H1 (cell line): ENCODE measurements at regions not wholly inside any gene's neighbourhood (a gene's known extent, or its start where the extent isn't known, plus 50 kb on each side); places are given as distances from the start of the nearest gene placed in this dataset.

ENCODE experiments used
- CTCF ChIA-PET: fragments of 300-600 bp; sonication (Branson Sonifier 250); formaldehyde crosslinking; loops from one replicate; lab custom pipeline; 2021; ENCODE audit not compliant: partially characterized antibody; lab: Charles Lee
- POLR2A ChIA-PET: fragments of 300-600 bp; sonication (Branson Sonifier 250); formaldehyde crosslinking; loops from one replicate; lab custom pipeline; 2021; ENCODE audit warnings: inconsistent platforms; ENCODE audit not compliant: partially characterized antibody; lab: Charles Lee
- DNase-seq, 2 experiments: peaks; one replicate each; pipeline versions ENCODE4 v3.0.0 to v3.0.0-alpha.2; 2010 to 2022; ENCODE audit warnings: low spot score in 2 of 2, low read depth in 1 of 2, mixed read lengths in 1 of 2
- FAIRE-seq: peaks from 2 replicates; lab custom pipeline; 2011; peaks lifted over from hg19 to GRCh38; lab: Jason Lieb, UNC
- H2AFZ ChIP-seq: 2 replicates; pipeline ENCODE4 v1.8.1; 2012; ENCODE audit warnings: low read length, inconsistent platforms
- H2AK5ac ChIP-seq: 2 replicates; pipeline ENCODE4 v1.6.1; 2013; ENCODE audit warnings: low read depth, low read length
- H2BK120ac ChIP-seq: replicated peaks from 2 replicates; pipeline ENCODE3; 2013; ENCODE audit warnings: low read depth, low read length, inconsistent platforms
- H2BK12ac ChIP-seq: 2 replicates; pipeline ENCODE4 v1.6.1; 2013; ENCODE audit warnings: low read depth, low read length
- H2BK15ac ChIP-seq: 2 replicates; pipeline ENCODE4 v1.6.1; 2013; ENCODE audit warnings: low read length
- H2BK20ac ChIP-seq: 2 replicates; pipeline ENCODE4 v1.6.1; 2013; ENCODE audit warnings: low read length
- H2BK5ac ChIP-seq: 2 replicates; pipeline ENCODE4 v1.6.1; 2013; ENCODE audit warnings: low read depth, low read length
- H3K14ac ChIP-seq: 2 replicates; pipeline ENCODE4 v1.6.1; 2013; ENCODE audit warnings: inconsistent platforms; ENCODE audit not compliant: insufficient read length
- H3K18ac ChIP-seq: 2 replicates; pipeline ENCODE4 v1.6.1; 2013; ENCODE audit warnings: low read length; ENCODE audit errors: extremely low read depth
- H3K23ac ChIP-seq: 2 replicates; pipeline ENCODE4 v1.6.1; 2013; ENCODE audit warnings: inconsistent platforms; ENCODE audit not compliant: insufficient read length
- H3K23me2 ChIP-seq: 2 replicates; pipeline ENCODE4 v1.6.1; 2013; ENCODE audit warnings: low read depth, low read length
- H3K27ac ChIP-seq: 2 replicates; pipeline ENCODE4 v1.6.1; 2011; ENCODE audit warnings: low read depth, low read length, inconsistent platforms
- H3K27me3 ChIP-seq, 4 experiments: replicated peaks in 1 of 4; 1 replicate in 1 of 4; 2 replicates in 3 of 4; pipeline versions ENCODE4 v1.6.1 to v1.8.1; 2011 to 2013; ENCODE audit warnings: low read length in 3 of 4, mild to moderate bottlenecking in 3 of 4, inconsistent platforms in 2 of 4, mixed read lengths in 2 of 4, moderate library complexity in 1 of 4; ENCODE audit not compliant: control insufficient read depth in 3 of 4, insufficient read depth in 3 of 4; ENCODE audit errors: extremely low read depth in 1 of 4
- H3K36me3 ChIP-seq, 4 experiments: 2 replicates each; pipeline versions ENCODE4 v1.6.1 to v1.8.1; 2011 to 2013; ENCODE audit warnings: mild to moderate bottlenecking in 4 of 4, low read length in 3 of 4, moderate library complexity in 2 of 4, control low read depth in 1 of 4, inconsistent platforms in 1 of 4; ENCODE audit not compliant: insufficient read depth in 4 of 4, control insufficient read depth in 2 of 4
- H3K4ac ChIP-seq: replicated peaks from 2 replicates; pipeline ENCODE3; 2013; ENCODE audit warnings: low read length, low read depth, mixed read lengths, inconsistent platforms; ENCODE audit not compliant: insufficient read length
- H3K4me1 ChIP-seq, 4 experiments: replicated peaks in 1 of 4; 1 replicate in 1 of 4; 2 replicates in 3 of 4; pipeline versions ENCODE4 v1.6.1 to v1.8.1; 2011 to 2013; ENCODE audit warnings: low read length in 3 of 4, inconsistent platforms in 2 of 4, mixed read lengths in 1 of 4; ENCODE audit not compliant: insufficient read depth in 4 of 4, control insufficient read depth in 3 of 4
- H3K4me2 ChIP-seq, 2 experiments: 2 replicates each; pipeline versions ENCODE4 v1.6.1 to v1.8.1; 2011 to 2013; ENCODE audit warnings: low read depth in 2 of 2, low read length in 2 of 2, control low read depth in 1 of 2, inconsistent platforms in 1 of 2, mild to moderate bottlenecking in 1 of 2; ENCODE audit not compliant: insufficient read depth in 1 of 2
- H3K4me3 ChIP-seq, 4 experiments: fragments of 200-600, 300-600 bp in 1 of 4; sonication (generic), shearing (Covaris generic), sonication (Bioruptor Twin) in 1 of 4; 2 replicates each; pipeline versions ENCODE4 v1.5.1 to v1.8.1; 2011 to 2016; ENCODE audit warnings: low read length in 4 of 4, low read depth in 3 of 4, control low read depth in 2 of 4, inconsistent platforms in 2 of 4, mild to moderate bottlenecking in 2 of 4, mixed read lengths in 1 of 4, moderate library complexity in 1 of 4; ENCODE audit not compliant: insufficient read depth in 2 of 4; ENCODE audit errors: extremely low read depth in 1 of 4
- H3K56ac ChIP-seq: replicated peaks from 2 replicates; pipeline ENCODE3; 2013; ENCODE audit warnings: low read depth, mild to moderate bottlenecking, mixed read lengths, low read length, inconsistent platforms; ENCODE audit not compliant: insufficient read length
- H3K79me1 ChIP-seq: 2 replicates; pipeline ENCODE4 v1.6.1; 2013; ENCODE audit warnings: low read depth, low read length, control low read depth
- H3K79me2 ChIP-seq, 2 experiments: 2 replicates each; pipeline versions ENCODE4 v1.6.1 to v1.8.1; 2012 to 2013; ENCODE audit warnings: low read length in 2 of 2, mild to moderate bottlenecking in 2 of 2, inconsistent platforms in 1 of 2; ENCODE audit not compliant: insufficient read depth in 2 of 2, control insufficient read depth in 1 of 2
- H3K9ac ChIP-seq, 4 experiments: replicated peaks in 1 of 4; 1 replicate in 1 of 4; 2 replicates in 3 of 4; pipeline versions ENCODE4 v1.6.1 to v1.8.1; 2011 to 2013; ENCODE audit warnings: low read depth in 3 of 4, low read length in 3 of 4, control low read depth in 2 of 4, mild to moderate bottlenecking in 2 of 4, moderate library complexity in 2 of 4, inconsistent platforms in 1 of 4; ENCODE audit errors: extremely low read depth in 1 of 4
- H3K9me3 ChIP-seq, 2 experiments: 2 replicates each; pipeline versions ENCODE4 v1.6.1 to v1.8.1; 2012 to 2013; ENCODE audit warnings: mild to moderate bottlenecking in 2 of 2, moderate library complexity in 2 of 2, control low read depth in 1 of 2, inconsistent platforms in 1 of 2, low read depth in 1 of 2, low read length in 1 of 2, mixed read lengths in 1 of 2; ENCODE audit not compliant: insufficient read depth in 2 of 2
- H4K20me1 ChIP-seq, 2 experiments: replicated peaks in 1 of 2; 2 replicates each; pipeline versions ENCODE3 to v1.8.1; 2011 to 2013; ENCODE audit warnings: inconsistent platforms in 2 of 2, low read length in 2 of 2, mild to moderate bottlenecking in 1 of 2; ENCODE audit not compliant: insufficient read depth in 2 of 2, control insufficient read depth in 1 of 2
- H4K5ac ChIP-seq: 2 replicates; pipeline ENCODE4 v1.6.1; 2013; ENCODE audit warnings: low read length, low read depth, mixed read lengths, inconsistent platforms; ENCODE audit not compliant: insufficient read length
- H4K8ac ChIP-seq: 2 replicates; pipeline ENCODE4 v1.8.0; 2013; ENCODE audit warnings: mild to moderate bottlenecking, moderate library complexity, low read length, inconsistent platforms; ENCODE audit not compliant: insufficient read depth; ENCODE audit errors: extremely low read depth
- H4K91ac ChIP-seq: replicated peaks from 2 replicates; pipeline ENCODE3; 2013; ENCODE audit warnings: low read length, mixed read lengths, inconsistent platforms; ENCODE audit not compliant: insufficient read length
- ASH2L ChIP-seq: fragments of 200-600, 300-600 bp; sonication (generic); IDR thresholded peaks from one replicate; pipeline ENCODE4 v1.7.1; 2017; ENCODE audit warnings: low read length
- BCL11A ChIP-seq, 2 experiments: IDR thresholded peaks; one replicate each; pipeline ENCODE4 v1.6.1; 2011; ENCODE audit warnings: low read depth in 2 of 2, low read length in 2 of 2, mild to moderate bottlenecking in 2 of 2
- CTCF ChIP-seq, 3 experiments: IDR thresholded peaks; 1 replicate in 2 of 3; 2 replicates in 1 of 3; pipeline versions ENCODE4 v1.5.1 to v1.6.1; 2011; ENCODE audit warnings: low read length in 3 of 3, mild to moderate bottlenecking in 3 of 3, inconsistent platforms in 2 of 3, low read depth in 1 of 3, moderate library complexity in 1 of 3; ENCODE audit not compliant: insufficient read depth in 1 of 3; ENCODE audit errors: control extremely low read depth in 1 of 3
- EZH2 ChIP-seq: fragments of 200-600 bp; sonication (generic); IDR thresholded peaks from 2 replicates; pipeline ENCODE4 v1.7.1; 2012; ENCODE audit warnings: low read depth, mild to moderate bottlenecking, moderate library complexity, low read length, inconsistent platforms; ENCODE audit not compliant: severe bottlenecking
- NANOG ChIP-seq: IDR thresholded peaks from 2 replicates; pipeline ENCODE4 v1.6.1; 2011; ENCODE audit warnings: low read length, low read depth, mild to moderate bottlenecking, inconsistent platforms; ENCODE audit not compliant: insufficient read depth, poor library complexity, severe bottlenecking
- PHF8 ChIP-seq: fragments of 200-600 bp; sonication (generic); conservative IDR thresholded peaks from 2 replicates; pipeline ENCODE4 v1.7.1; 2012; ENCODE audit warnings: low read depth, mild to moderate bottlenecking, inconsistent platforms, low read length, moderate library complexity
- POLR2A ChIP-seq, 2 experiments: IDR thresholded peaks; 1 replicate in 1 of 2; 2 replicates in 1 of 2; pipeline ENCODE4 v1.6.1; 2011; ENCODE audit warnings: low read depth in 2 of 2, low read length in 2 of 2, mild to moderate bottlenecking in 2 of 2; ENCODE audit errors: control extremely low read depth in 1 of 2
- SIN3A ChIP-seq, 2 experiments: IDR thresholded peaks in 1 of 2; conservative IDR thresholded peaks in 1 of 2; 2 replicates each; pipeline ENCODE4 v1.6.1; 2011 to 2012; ENCODE audit warnings: low read length in 2 of 2, improper control_type of control experiment in 1 of 2, low read depth in 1 of 2, mild to moderate bottlenecking in 1 of 2
- YY1 ChIP-seq: IDR thresholded peaks from 2 replicates; pipeline ENCODE4 v1.6.1; 2011; ENCODE audit warnings: low read depth, mild to moderate bottlenecking, low read length
- ZNF274 ChIP-seq: IDR thresholded peaks from 2 replicates; pipeline ENCODE4 v1.7.0; 2012; ENCODE audit warnings: low read length, borderline replicate concordance; ENCODE audit errors: extremely low read depth
- WGBS, 2 experiments: shearing (Covaris generic) in 1 of 2; methylation state at CpG; one replicate each; pipeline versions ENCODE4 v1.1.6 to v1.1.7; 2013 to 2015; ENCODE audit warnings: low lambda C conversion rate in 2 of 2, mixed read lengths in 2 of 2, inconsistent platforms in 1 of 2, low coverage in 1 of 2, missing lambda C conversion rate in 1 of 2; ENCODE audit not compliant: insufficient replicate concordance in 2 of 2, insufficient coverage in 1 of 2, insufficient read length in 1 of 2; ENCODE audit errors: extremely low coverage in 1 of 2, missing lambda C conversion rate in 1 of 2; 5-methylcytosine and 5-hydroxymethylcytosine counted together

- no peaks in the 10 kb centered on the region for H3K79me2 ChIP-seq
- no peak overlapping the region for H2BK12ac ChIP-seq
- H3K9me3 ChIP-seq, result no peaks in the 10 kb centered on the region
- H3K27ac ChIP-seq, result no peak overlapping the region
- H3K23ac ChIP-seq, result no peak overlapping the region
- H3K14ac ChIP-seq, result no peak overlapping the region
- H3K4me2 ChIP-seq, result no peak overlapping the region
- H2BK5ac ChIP-seq, result no peak overlapping the region
- H4K5ac ChIP-seq, result no peak overlapping the region
- no peak for FAIRE-seq
- H2BK15ac ChIP-seq, result no peak overlapping the region
- 82% methylated on average over 3 of the region's 3 CpGs; no CpG with 5 or more reads in 1 of the 2 experiments for WGBS, 2 experiments
- POLR2A ChIA-PET, result interaction anchor here (0.6 to 0.7 kb wide), 2 partner anchors 11 to 85 kb away, joined by 3 read pairs; no protein-coding TSS in a partner anchor
- no peaks in the 10 kb centered on the region for H3K27me3 ChIP-seq
- H2BK120ac ChIP-seq, result no peak overlapping the region
- H2AFZ ChIP-seq, result no peak overlapping the region
- H3K4me3 ChIP-seq, result no peak overlapping the region
- no peaks in the 10 kb centered on the region for H3K23me2 ChIP-seq
- H4K8ac ChIP-seq, result no peak overlapping the region
- H3K56ac ChIP-seq, result no peak overlapping the region
- H2AK5ac ChIP-seq, result no peak overlapping the region
- no peak overlapping the region for H4K91ac ChIP-seq
- no peaks in the 10 kb centered on the region for H4K20me1 ChIP-seq
- H3K4me1 ChIP-seq, result peaks cover 0 to 3% (median 0%) of the 10 kb centered on the region in 4 experiments; a peak in 3 of 7 replicates
- TF ChIP-seq ASH2L (no peak), CTCF (IDR thresholded peaks at IDR 0.05; ENCODE audit: control extremely low read depth in 1 of 3, insufficient read depth in 1 of 3, low read depth in 1 of 3, low read length in 3 of 3) (no peak), ZNF274 (no peak), POLR2A (IDR thresholded peaks at IDR 0.05; ENCODE audit: control extremely low read depth in 1 of 2, low read depth in 2 of 2, low read length in 2 of 2) (no peak), EZH2 (no peak), YY1 (no peak), PHF8 (no peak), NANOG (no peak), SIN3A (conservative IDR thresholded peaks at IDR 0.05 in 1 of 2, IDR thresholded peaks at IDR 0.05 in 1 of 2; ENCODE audit: low read depth in 1 of 2, low read length in 2 of 2) (no peak), BCL11A (IDR thresholded peaks at IDR 0.05; ENCODE audit: low read depth in 2 of 2, low read length in 2 of 2) (no peak)
- no peak for DNase-seq
- CTCF ChIA-PET, result no interaction called here
- no peak overlapping the region for H2BK20ac ChIP-seq
- no peaks in the 10 kb centered on the region for H3K79me1 ChIP-seq
- no peak overlapping the region for H3K18ac ChIP-seq
- H3K36me3 ChIP-seq, result no peaks in the 10 kb centered on the region
- no peak overlapping the region for H3K4ac ChIP-seq
- H3K9ac ChIP-seq, result no peak overlapping the region
Measured at GRCh38 chr15:53461677-53462076, 297.8 kb downstream of the WDR72 start.
